OCI-LY3 (cell line): ENCODE measurements at regions not wholly inside any gene's neighbourhood (a gene's known extent, or its start where the extent isn't known, plus 50 kb on each side); places are given as distances from the start of the nearest gene placed in this dataset.

Experiments used
- EZH2phosphoT487 ChIP-seq: fragments of 200-600 bp; shearing (Covaris generic); IDR thresholded peaks from 2 replicates; pipeline ENCODE4 v1.6.1; 2018; ENCODE audit warnings: antibody characterized with exemption, mixed run types, low read depth
- TF ChIP-seq, protein P1 (sequence below): fragments of 200-600, 300-600 bp; sonication (generic); IDR thresholded peaks from 2 replicates; pipeline ENCODE4 v1.5.1; 2014; ENCODE audit warnings: antibody characterized with exemption, low read length, low read depth

DNA sequence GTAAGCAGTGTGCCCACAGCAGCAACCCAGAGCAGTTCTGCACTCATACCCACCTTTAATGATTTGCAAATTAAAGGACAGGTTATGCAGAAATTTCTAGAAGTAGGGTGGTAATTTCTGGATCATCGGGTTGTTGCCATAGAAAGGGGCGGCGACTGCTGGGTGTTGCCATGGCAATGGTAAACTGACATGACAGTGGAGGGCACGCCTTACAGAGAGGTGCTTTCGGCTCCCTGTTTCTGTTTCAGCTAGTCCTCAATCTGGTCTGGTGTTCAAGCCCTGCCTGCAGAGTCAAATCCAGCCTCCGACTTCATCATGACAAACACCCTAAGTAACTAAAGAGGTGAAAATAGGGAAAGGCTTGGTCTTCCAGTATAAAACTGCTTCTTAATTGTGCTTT is 667.7 kb downstream of the SOCS6 start:
- TF ChIP-seq, protein P1, sequence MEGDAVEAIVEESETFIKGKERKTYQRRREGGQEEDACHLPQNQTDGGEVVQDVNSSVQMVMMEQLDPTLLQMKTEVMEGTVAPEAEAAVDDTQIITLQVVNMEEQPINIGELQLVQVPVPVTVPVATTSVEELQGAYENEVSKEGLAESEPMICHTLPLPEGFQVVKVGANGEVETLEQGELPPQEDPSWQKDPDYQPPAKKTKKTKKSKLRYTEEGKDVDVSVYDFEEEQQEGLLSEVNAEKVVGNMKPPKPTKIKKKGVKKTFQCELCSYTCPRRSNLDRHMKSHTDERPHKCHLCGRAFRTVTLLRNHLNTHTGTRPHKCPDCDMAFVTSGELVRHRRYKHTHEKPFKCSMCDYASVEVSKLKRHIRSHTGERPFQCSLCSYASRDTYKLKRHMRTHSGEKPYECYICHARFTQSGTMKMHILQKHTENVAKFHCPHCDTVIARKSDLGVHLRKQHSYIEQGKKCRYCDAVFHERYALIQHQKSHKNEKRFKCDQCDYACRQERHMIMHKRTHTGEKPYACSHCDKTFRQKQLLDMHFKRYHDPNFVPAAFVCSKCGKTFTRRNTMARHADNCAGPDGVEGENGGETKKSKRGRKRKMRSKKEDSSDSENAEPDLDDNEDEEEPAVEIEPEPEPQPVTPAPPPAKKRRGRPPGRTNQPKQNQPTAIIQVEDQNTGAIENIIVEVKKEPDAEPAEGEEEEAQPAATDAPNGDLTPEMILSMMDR, result no peak
- TF ChIP-seq EZH2phosphoT487, result no peak
